ENCODE measurements at regions not wholly inside any gene's neighbourhood (a gene's known extent, or its start where the extent isn't known, plus 50 kb on each side); places are given as distances from the start of the nearest gene placed in this dataset.

DNA sequence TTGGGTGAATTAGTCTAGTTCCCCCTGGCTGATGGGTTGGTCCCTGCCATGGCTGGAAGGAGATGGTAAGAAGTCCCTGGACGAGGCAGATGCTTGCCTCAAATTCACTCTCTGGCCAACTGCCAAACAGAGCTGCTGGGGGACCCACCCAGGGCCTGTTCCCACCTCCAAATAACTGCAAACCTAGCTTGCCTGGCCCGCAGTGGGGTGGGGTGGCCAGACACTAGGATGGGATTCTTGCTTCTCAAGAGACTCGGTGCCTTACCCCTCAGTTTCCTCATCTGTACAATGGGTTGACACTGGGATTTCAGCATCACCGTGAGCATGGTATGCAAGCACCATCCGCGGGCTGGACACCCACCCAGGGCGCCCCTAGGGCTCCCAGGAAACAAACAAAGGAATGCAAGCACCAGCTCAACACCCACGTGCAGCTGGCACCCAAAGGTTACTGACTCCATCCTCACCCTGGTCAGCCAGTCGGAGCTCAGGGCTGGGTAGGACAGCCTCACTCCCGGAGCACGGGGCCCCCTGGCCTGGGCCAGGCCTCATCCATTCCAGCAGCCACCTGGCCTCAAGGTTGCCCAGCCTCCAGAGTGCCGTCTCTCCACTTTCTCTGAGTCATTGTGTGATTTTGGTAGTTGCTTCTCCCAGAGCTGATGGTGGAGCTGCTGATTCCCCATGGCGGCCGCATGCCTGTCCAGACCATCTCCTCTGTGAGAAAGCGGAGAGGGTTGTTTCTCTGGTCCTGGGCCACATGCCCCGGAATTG, 205.2 kb upstream of the RTL1 start:
- H3K27me3 ChIP-seq (ENCODE audit: low read length), result 0 out of 2 replicates have a peak, but pooled peaks cover 3% of the 10 kb centered on the region
- no peak overlapping the region for H2AFZ ChIP-seq (ENCODE audit: low read depth, low read length, severe bottlenecking)
- H3K9me3 ChIP-seq (ENCODE audit: insufficient read depth, low read length), result no peaks in the 10 kb centered on the region
- no peaks in the 10 kb centered on the region for H3F3A ChIP-seq (ENCODE audit: insufficient read depth)
- no peaks in the 10 kb centered on the region for H4K20me1 ChIP-seq (ENCODE audit: low read depth, low read length)
- no peaks in the 10 kb centered on the region for H3K36me3 ChIP-seq (ENCODE audit: low read length)
- no peak overlapping the region for H3K4me2 ChIP-seq (ENCODE audit: low read depth, low read length, poor library complexity, severe bottlenecking)
- H3K79me2 ChIP-seq (ENCODE audit: insufficient read depth, low read length), result no peaks in the 10 kb centered on the region
- H3K9me2 ChIP-seq (replicated peaks; ENCODE audit: insufficient read depth, low read length), result no peaks in the 10 kb centered on the region
- H3K4me3 ChIP-seq (ENCODE audit: insufficient read depth, low read length, poor library complexity, severe bottlenecking), result no peak overlapping the region
- no peak overlapping the region for H3K27ac ChIP-seq (ENCODE audit: low read depth, low read length)
- no peak for TF ChIP-seq EZH2phosphoT487 (conservative IDR thresholded peaks at IDR 0.05; ENCODE audit: low read length)
- TF ChIP-seq, protein P1, sequence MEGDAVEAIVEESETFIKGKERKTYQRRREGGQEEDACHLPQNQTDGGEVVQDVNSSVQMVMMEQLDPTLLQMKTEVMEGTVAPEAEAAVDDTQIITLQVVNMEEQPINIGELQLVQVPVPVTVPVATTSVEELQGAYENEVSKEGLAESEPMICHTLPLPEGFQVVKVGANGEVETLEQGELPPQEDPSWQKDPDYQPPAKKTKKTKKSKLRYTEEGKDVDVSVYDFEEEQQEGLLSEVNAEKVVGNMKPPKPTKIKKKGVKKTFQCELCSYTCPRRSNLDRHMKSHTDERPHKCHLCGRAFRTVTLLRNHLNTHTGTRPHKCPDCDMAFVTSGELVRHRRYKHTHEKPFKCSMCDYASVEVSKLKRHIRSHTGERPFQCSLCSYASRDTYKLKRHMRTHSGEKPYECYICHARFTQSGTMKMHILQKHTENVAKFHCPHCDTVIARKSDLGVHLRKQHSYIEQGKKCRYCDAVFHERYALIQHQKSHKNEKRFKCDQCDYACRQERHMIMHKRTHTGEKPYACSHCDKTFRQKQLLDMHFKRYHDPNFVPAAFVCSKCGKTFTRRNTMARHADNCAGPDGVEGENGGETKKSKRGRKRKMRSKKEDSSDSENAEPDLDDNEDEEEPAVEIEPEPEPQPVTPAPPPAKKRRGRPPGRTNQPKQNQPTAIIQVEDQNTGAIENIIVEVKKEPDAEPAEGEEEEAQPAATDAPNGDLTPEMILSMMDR (IDR thresholded peaks at IDR 0.05; ENCODE audit: insufficient read depth, low read length, poor library complexity, severe bottlenecking), result no peak
- no peak overlapping the region for H3K9ac ChIP-seq (ENCODE audit: low read length)

DNA sequence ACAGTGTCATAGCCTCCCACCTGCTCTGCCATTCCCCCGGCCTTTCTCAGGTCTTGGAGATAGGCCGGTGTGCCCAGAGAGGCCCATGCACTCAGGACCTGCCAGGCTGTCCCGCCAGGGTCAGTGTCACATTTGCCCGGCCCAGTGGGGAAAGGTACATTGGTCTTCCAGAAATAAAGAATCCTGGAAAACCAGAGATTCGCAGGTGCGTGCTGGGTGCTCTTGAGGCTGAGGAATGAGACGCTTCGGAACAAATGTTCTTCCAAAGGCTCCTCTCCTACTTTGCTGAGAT, 205.8 kb upstream of the RTL1 start:
- Histone ChIP-seq H3K27ac (ENCODE audit: low read depth, low read length) (no peak overlapping the region), H3K4me3 (ENCODE audit: insufficient read depth, low read length, poor library complexity, severe bottlenecking) (no peak overlapping the region), H3K36me3 (ENCODE audit: low read length) (no peaks in the 10 kb centered on the region), H4K20me1 (ENCODE audit: low read depth, low read length) (no peaks in the 10 kb centered on the region), H3K79me2 (ENCODE audit: insufficient read depth, low read length) (no peaks in the 10 kb centered on the region), H3K9me2 (replicated peaks; ENCODE audit: insufficient read depth, low read length) (no peaks in the 10 kb centered on the region), H2AFZ (ENCODE audit: low read depth, low read length, severe bottlenecking) (no peak overlapping the region), H3K9me3 (ENCODE audit: insufficient read depth, low read length) (no peaks in the 10 kb centered on the region), H3K4me2 (ENCODE audit: low read depth, low read length, poor library complexity, severe bottlenecking) (no peak overlapping the region), H3F3A (ENCODE audit: insufficient read depth) (no peaks in the 10 kb centered on the region), H3K27me3 (ENCODE audit: low read length) (0 out of 2 replicates have a peak, but pooled peaks cover 3% of the 10 kb centered on the region), H3K9ac (ENCODE audit: low read length) (no peak overlapping the region)
- TF ChIP-seq, protein P1 (IDR thresholded peaks at IDR 0.05; ENCODE audit: insufficient read depth, low read length, poor library complexity, severe bottlenecking), result no peak
- TF ChIP-seq EZH2phosphoT487 (conservative IDR thresholded peaks at IDR 0.05; ENCODE audit: low read length), result no peak

DNA sequence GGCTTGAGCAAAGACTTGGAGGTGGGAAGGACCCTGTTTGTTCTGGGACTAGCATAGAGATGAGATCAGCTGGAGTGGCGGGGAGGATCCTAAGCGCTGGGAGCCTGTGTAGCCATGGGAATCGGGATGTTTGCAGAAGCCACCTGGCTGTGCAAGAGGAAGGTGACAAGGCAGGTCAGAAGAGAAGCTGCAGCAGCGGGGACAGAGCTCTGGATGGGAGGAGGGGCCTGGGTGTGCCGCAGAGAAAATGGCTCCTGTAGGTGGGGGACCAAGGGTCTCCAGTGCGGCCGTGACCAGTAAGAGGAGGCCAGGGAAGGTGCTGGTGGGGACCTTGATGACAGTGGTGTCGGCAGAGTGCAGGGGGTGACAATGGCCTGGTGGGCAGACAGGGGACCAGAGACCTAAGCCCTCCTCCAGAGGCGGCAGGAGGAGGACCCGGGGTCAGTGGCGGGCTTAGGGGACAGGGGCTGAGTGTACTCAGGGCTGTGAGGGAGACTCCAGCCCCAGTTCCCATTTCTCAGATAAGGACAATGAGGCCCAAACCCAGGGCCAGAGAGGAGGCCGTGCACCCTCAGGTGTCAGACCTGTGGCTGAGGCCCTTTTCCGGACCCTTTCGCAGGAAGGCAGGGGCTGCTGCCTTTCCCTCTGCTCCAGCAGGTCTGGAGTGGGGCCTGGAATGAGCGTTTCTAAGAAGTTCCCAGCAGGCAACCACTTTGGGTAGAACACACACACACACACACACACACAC, 206.6 kb upstream of the RTL1 start:
- Histone ChIP-seq H3K4me2 (ENCODE audit: low read depth, low read length, poor library complexity, severe bottlenecking) (no peak overlapping the region), H3K79me2 (ENCODE audit: insufficient read depth, low read length) (no peaks in the 10 kb centered on the region), H3K4me3 (ENCODE audit: insufficient read depth, low read length, poor library complexity, severe bottlenecking) (no peak overlapping the region), H4K20me1 (ENCODE audit: low read depth, low read length) (no peaks in the 10 kb centered on the region), H3K9ac (ENCODE audit: low read length) (no peak overlapping the region), H3F3A (ENCODE audit: insufficient read depth) (no peaks in the 10 kb centered on the region), H3K9me3 (ENCODE audit: insufficient read depth, low read length) (no peaks in the 10 kb centered on the region), H3K9me2 (replicated peaks; ENCODE audit: insufficient read depth, low read length) (no peaks in the 10 kb centered on the region), H2AFZ (ENCODE audit: low read depth, low read length, severe bottlenecking) (no peak overlapping the region), H3K36me3 (ENCODE audit: low read length) (no peaks in the 10 kb centered on the region), H3K27ac (ENCODE audit: low read depth, low read length) (no peak overlapping the region), H3K27me3 (ENCODE audit: low read length) (0 out of 2 replicates have a peak, but pooled peaks cover 3% of the 10 kb centered on the region)
- TF ChIP-seq, protein P1 (IDR thresholded peaks at IDR 0.05; ENCODE audit: insufficient read depth, low read length, poor library complexity, severe bottlenecking), result no peak
- no peak for TF ChIP-seq EZH2phosphoT487 (conservative IDR thresholded peaks at IDR 0.05; ENCODE audit: low read length)
